GM23248 (cell line): ENCODE measurements at regions not wholly inside any gene's neighbourhood (a gene's known extent, or its start where the extent isn't known, plus 50 kb on each side); places are given as distances from the start of the nearest gene placed in this dataset.

Experiments used
- DNase-seq: peaks from one replicate; pipeline ENCODE4 v3.0.0-alpha.2; 2015
- H2AFZ ChIP-seq: fragments of 200-600 bp; sonication (generic); 2 replicates; pipeline ENCODE4 v1.6.1; 2016; ENCODE audit warnings: antibody characterized with exemption
- H3F3A ChIP-seq: fragments of 200-600 bp; sonication (generic); 2 replicates; pipeline ENCODE4 v1.6.1; 2016; ENCODE audit warnings: mild to moderate bottlenecking, antibody characterized with exemption, mixed run types; ENCODE audit not compliant: insufficient read depth
- H3K27ac ChIP-seq: fragments of 200-600 bp; sonication (generic); 2 replicates; pipeline ENCODE4 v1.5.1; 2016; ENCODE audit warnings: mild to moderate bottlenecking
- H3K27me3 ChIP-seq: fragments of 200-600 bp; sonication (generic); replicated peaks from 2 replicates; pipeline ENCODE4 v1.6.1; 2016; ENCODE audit warnings: mild to moderate bottlenecking; ENCODE audit not compliant: insufficient read depth
- H3K36me3 ChIP-seq: fragments of 200-600 bp; sonication (generic); 2 replicates; pipeline ENCODE4 v1.6.1; 2016; ENCODE audit warnings: low read depth, mild to moderate bottlenecking
- H3K4me1 ChIP-seq: fragments of 200-600 bp; sonication (generic); 2 replicates; pipeline ENCODE4 v1.6.1; 2016; ENCODE audit warnings: mild to moderate bottlenecking; ENCODE audit not compliant: insufficient read depth
- H3K4me2 ChIP-seq: fragments of 200-600 bp; sonication (generic); one replicate; pipeline ENCODE4 v1.6.1; 2016; ENCODE audit warnings: mild to moderate bottlenecking; ENCODE audit not compliant: unreplicated experiment
- H3K4me3 ChIP-seq: fragments of 200-600 bp; sonication (generic); 2 replicates; pipeline ENCODE4 v1.5.1; 2016; ENCODE audit warnings: mild to moderate bottlenecking
- H3K79me2 ChIP-seq: fragments of 200-600 bp; sonication (generic); 2 replicates; pipeline ENCODE4 v1.6.1; 2016; ENCODE audit warnings: mild to moderate bottlenecking; ENCODE audit not compliant: insufficient read depth
- H3K9ac ChIP-seq: fragments of 200-600 bp; sonication (generic); 2 replicates; pipeline ENCODE4 v1.6.1; 2016; ENCODE audit warnings: mild to moderate bottlenecking
- H3K9me2 ChIP-seq: fragments of 200-600 bp; sonication (generic); 2 replicates; pipeline ENCODE4 v1.6.1; 2016; ENCODE audit warnings: mixed run types, mild to moderate bottlenecking, moderate library complexity; ENCODE audit not compliant: insufficient read depth
- H3K9me3 ChIP-seq: fragments of 200-600 bp; sonication (generic); one replicate; pipeline ENCODE4 v1.6.1; 2017; ENCODE audit warnings: low read depth
- H4K20me1 ChIP-seq: fragments of 200-600 bp; sonication (generic); 2 replicates; pipeline ENCODE4 v1.6.0; 2016; ENCODE audit not compliant: insufficient read depth
- EZH2 ChIP-seq: fragments of 200-600 bp; sonication (generic); IDR thresholded peaks from 2 replicates; pipeline ENCODE4 v1.6.1; 2018; ENCODE audit warnings: antibody characterized with exemption, mild to moderate bottlenecking; ENCODE audit not compliant: insufficient read depth, poor library complexity, severe bottlenecking
- EZH2phosphoT487 ChIP-seq: fragments of 200-600 bp; sonication (generic); IDR thresholded peaks from 2 replicates; pipeline ENCODE4 v1.6.1; 2018; ENCODE audit warnings: antibody characterized with exemption, moderate library complexity, mild to moderate bottlenecking, low read depth; ENCODE audit not compliant: insufficient read depth
- WGBS, 2 experiments: methylation state at CpG; one replicate each; pipeline ENCODE4 v1.1.6; 2015 to 2017; ENCODE audit warnings: low lambda C conversion rate in 2 of 2, low coverage in 1 of 2; ENCODE audit errors: missing lambda C conversion rate in 2 of 2; 5-methylcytosine and 5-hydroxymethylcytosine counted together
- in situ Hi-C: fragments of 300-500 bp; cut with MboI; formaldehyde crosslinking; loops from 2 replicates; pipeline ENCODE4 v1.15.0; 2020

DNA sequence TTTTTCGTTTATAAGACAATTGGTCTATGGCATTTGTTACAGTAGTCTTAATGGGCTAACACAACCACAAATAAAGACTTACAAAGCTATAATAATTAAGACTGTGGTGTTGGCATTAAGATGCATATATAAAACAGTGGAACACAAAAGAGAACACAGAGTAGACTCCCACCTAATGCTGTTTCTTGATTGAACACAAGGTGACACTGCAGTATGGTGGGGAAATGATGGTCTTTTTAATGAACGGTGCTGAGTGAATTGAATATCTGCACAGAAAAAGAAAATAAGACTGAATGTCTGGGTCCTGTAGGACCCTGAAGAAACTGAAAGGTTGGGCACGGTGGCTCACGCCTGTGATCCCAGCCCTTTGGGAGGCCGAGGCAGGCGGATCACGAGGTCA, 1136.6 kb upstream of the NXPH2 start:
- Histone ChIP-seq H3K9me3 (no peaks in the 10 kb centered on the region), H3K4me3 (no peak overlapping the region), H3K27me3 (no peaks in the 10 kb centered on the region), H4K20me1 (no peaks in the 10 kb centered on the region), H3K36me3 (no peaks in the 10 kb centered on the region), H3K9ac (no peak overlapping the region), H3K4me2 (no peak overlapping the region), H3K4me1 (no peaks in the 10 kb centered on the region), H2AFZ (no peak overlapping the region), H3K9me2 (no peaks in the 10 kb centered on the region), H3K27ac (no peak overlapping the region), H3F3A (no peaks in the 10 kb centered on the region), H3K79me2 (no peaks in the 10 kb centered on the region)
- 52 to 69% methylated on average over 7 of the region's 7 CpGs for WGBS, 2 experiments
- in situ Hi-C loops = no loop called here
- TF ChIP-seq EZH2phosphoT487 = no peak
- TF ChIP-seq EZH2 = no peak
- DNase-seq = no peak

DNA sequence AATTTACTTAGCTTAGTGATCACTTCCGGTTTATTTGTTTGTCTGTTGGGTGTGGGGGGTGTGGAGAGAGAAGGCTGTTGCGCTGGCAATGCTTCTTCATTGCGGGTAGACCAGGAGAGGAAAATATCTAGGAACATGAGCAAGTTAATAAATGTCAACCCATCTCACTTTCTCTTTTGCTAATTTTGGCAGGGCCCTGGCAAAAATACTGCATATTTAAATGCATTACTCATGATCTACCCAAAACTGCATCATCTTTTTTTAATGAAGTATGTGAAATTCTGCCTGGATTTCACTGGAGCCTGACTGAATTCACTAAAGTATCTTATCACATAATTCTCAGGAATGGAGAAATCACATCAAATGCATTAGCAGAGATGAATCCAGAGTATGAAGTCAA, 1131.0 kb upstream of the NXPH2 start:
- H3K79me2 ChIP-seq = no peaks in the 10 kb centered on the region
- in situ Hi-C loops = no loop called here
- no peaks in the 10 kb centered on the region for H3K9me2 ChIP-seq
- H3K9me3 ChIP-seq = no peaks in the 10 kb centered on the region
- no peaks in the 10 kb centered on the region for H4K20me1 ChIP-seq
- TF ChIP-seq EZH2 = no peak
- no peak for TF ChIP-seq EZH2phosphoT487
- H3K36me3 ChIP-seq = no peaks in the 10 kb centered on the region
- no peak overlapping the region for H3K9ac ChIP-seq
- H3K27me3 ChIP-seq = no peaks in the 10 kb centered on the region
- no peak for DNase-seq
- H3K4me1 ChIP-seq = no peaks in the 10 kb centered on the region
- H2AFZ ChIP-seq = no peak overlapping the region
- H3F3A ChIP-seq = no peaks in the 10 kb centered on the region
- no peak overlapping the region for H3K4me3 ChIP-seq
- H3K4me2 ChIP-seq = no peak overlapping the region
- no peak overlapping the region for H3K27ac ChIP-seq
- 5 to 10% methylated on average over 3 of the region's 3 CpGs for WGBS, 2 experiments

- no peak overlapping the region for H3K4me3 ChIP-seq
- no peaks in the 10 kb centered on the region for H3K79me2 ChIP-seq
- no peak for TF ChIP-seq EZH2phosphoT487
- TF ChIP-seq EZH2 = no peak
- H3K9me3 ChIP-seq = no peaks in the 10 kb centered on the region
- H3K36me3 ChIP-seq = no peaks in the 10 kb centered on the region
- no peaks in the 10 kb centered on the region for H3K27me3 ChIP-seq
- H3K4me1 ChIP-seq = no peaks in the 10 kb centered on the region
- no peak overlapping the region for H2AFZ ChIP-seq
- H4K20me1 ChIP-seq = no peaks in the 10 kb centered on the region
- H3K4me2 ChIP-seq = no peak overlapping the region
- WGBS, 2 experiments = 16 to 18% methylated on average over 3 of the region's 3 CpGs
- H3K9me2 ChIP-seq = 0 out of 2 replicates have a peak, but pooled peaks cover 3% of the 10 kb centered on the region
- H3K27ac ChIP-seq = no peak overlapping the region
- DNase-seq = no peak
- H3F3A ChIP-seq = no peaks in the 10 kb centered on the region
- in situ Hi-C loops = no loop called here
- no peak overlapping the region for H3K9ac ChIP-seq
These were observed 1128.9 kb upstream of the NXPH2 start for GRCh38 chr2:139909136-139909535.

DNA sequence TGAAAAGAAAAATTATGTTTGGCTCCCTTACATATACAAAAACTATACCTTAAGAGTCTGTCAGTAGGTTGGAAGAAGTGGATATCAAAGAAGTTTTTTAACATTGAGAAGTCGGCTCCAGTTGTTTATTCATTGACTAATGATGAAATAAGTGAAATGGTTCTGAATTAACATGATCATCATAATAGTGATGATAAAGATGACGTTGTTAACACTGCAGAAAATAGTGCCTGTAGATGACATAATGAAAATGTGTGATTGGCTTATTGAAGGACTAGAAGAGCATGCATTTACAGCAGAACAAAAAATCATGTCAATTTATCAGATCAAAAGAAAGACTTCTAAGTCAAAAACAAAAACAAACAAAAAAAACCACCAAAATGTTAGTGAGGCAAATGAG, 1125.4 kb upstream of the NXPH2 start:
- WGBS, 2 experiments = 29 to 43% methylated on average over 2 of the region's 2 CpGs
- Histone ChIP-seq H3K79me2 (no peaks in the 10 kb centered on the region), H3K27me3 (no peaks in the 10 kb centered on the region), H3K9ac (no peak overlapping the region), H3K4me3 (no peak overlapping the region), H3K4me1 (no peaks in the 10 kb centered on the region), H2AFZ (no peak overlapping the region), H3K27ac (no peak overlapping the region), H3F3A (no peaks in the 10 kb centered on the region), H3K4me2 (no peak overlapping the region), H4K20me1 (no peaks in the 10 kb centered on the region), H3K36me3 (no peaks in the 10 kb centered on the region), H3K9me2 (0 out of 2 replicates have a peak, but pooled peaks cover 3% of the 10 kb centered on the region), H3K9me3 (no peaks in the 10 kb centered on the region)
- DNase-seq = no peak
- in situ Hi-C loops = no loop called here
- TF ChIP-seq EZH2 = no peak
- no peak for TF ChIP-seq EZH2phosphoT487

GRCh38 chr2:139891636-139892035, 1111.4 kb upstream of the NXPH2 start:
- no peaks in the 10 kb centered on the region for H3K79me2 ChIP-seq
- 68 to 69% methylated on average over 4 of the region's 4 CpGs for whole genome bisulfite sequencing, 2 experiments
- no peaks in the 10 kb centered on the region for H3K9me3 ChIP-seq
- no peak overlapping the region for H2AFZ ChIP-seq
- no peak for DNase-seq
- no peak overlapping the region for H3K4me2 ChIP-seq
- H3K9me2 ChIP-seq = no peaks in the 10 kb centered on the region
- H3K36me3 ChIP-seq = no peaks in the 10 kb centered on the region
- H3K4me1 ChIP-seq = no peaks in the 10 kb centered on the region
- H3K9ac ChIP-seq = no peak overlapping the region
- H4K20me1 ChIP-seq = no peaks in the 10 kb centered on the region
- no peaks in the 10 kb centered on the region for H3K27me3 ChIP-seq
- H3K27ac ChIP-seq = no peak overlapping the region
- in situ Hi-C loops = no loop called here
- no peak overlapping the region for H3K4me3 ChIP-seq
- TF ChIP-seq EZH2phosphoT487 (no peak), EZH2 (no peak)
- no peaks in the 10 kb centered on the region for H3F3A ChIP-seq
